HCT116 (cell line): ENCODE measurements at regions not wholly inside any gene's neighbourhood (a gene's known extent, or its start where the extent isn't known, plus 50 kb on each side); places are given as distances from the start of the nearest gene placed in this dataset.
A peak's percentile ranks its signal among the peaks of the same experiment; 100 is the strongest.

Source experiments
- ATAC-seq: fragments of 200-7000 bp; cut with Tn5 transposase; 2 replicates; pipeline ENCODE4 v1.9.1; 2020; ENCODE audit warnings: mild to moderate bottlenecking, moderate library complexity
- BruUV-seq: library from RNA; stranded (reverse); fragments of 400-500 nt; replicated peaks from 2 replicates; lab custom pipeline; 2021; lab: Mats Ljungman, UMichigan
- CTCF ChIA-PET: fragments of 300-600 bp; sonication (Branson Sonifier 250); formaldehyde crosslinking; loops from one replicate; lab custom pipeline; 2021; ENCODE audit warnings: antibody characterized with exemption; lab: Charles Lee
- POLR2A ChIA-PET: fragments of 300-600, 350-600 bp; sonication (Branson Sonifier 250); formaldehyde crosslinking; loops from one replicate; lab custom pipeline; 2021; ENCODE audit warnings: antibody characterized with exemption; lab: Charles Lee
- RAD21 ChIA-PET, 2 experiments: fragments of 300-600 bp; sonication (Branson Sonifier 250); formaldehyde crosslinking; loops; one replicate each; lab custom pipeline; 2023; ENCODE audit warnings: low total read pairs in 2 of 2; ENCODE audit not compliant: uncharacterized antibody in 2 of 2, unreplicated experiment in 2 of 2, low non-redundant PET in 1 of 2; lab: Charles Lee
- DNase-seq: peaks from one replicate; pipeline ENCODE4 v3.0.0-alpha.2; 2010; ENCODE audit warnings: low read depth, low spot score
- H2AFZ ChIP-seq: fragments of 200-600 bp; shearing (Covaris generic), sonication (generic); 2 replicates; pipeline ENCODE4 v1.6.1; 2017; ENCODE audit warnings: low read depth, mixed run types, mixed read lengths, antibody characterized with exemption, low read length; ENCODE audit not compliant: poor library complexity, severe bottlenecking
- H3K27ac ChIP-seq: 2 replicates; pipeline ENCODE4 v1.5.1; 2012; ENCODE audit warnings: low read depth, low read length
- H3K27me3 ChIP-seq: fragments of 200-600 bp; sonication (generic); 2 replicates; pipeline ENCODE4 v1.6.1; 2016; ENCODE audit warnings: mixed run types, low read length, mixed read lengths; ENCODE audit not compliant: insufficient read depth
- H3K36me3 ChIP-seq, 2 experiments: fragments of 200-500 bp in 1 of 2; fragments of 200-600 bp in 1 of 2; sonication (Bioruptor generic) in 1 of 2; sonication (generic) in 1 of 2; 2 replicates each; pipeline versions ENCODE4 v1.5.1 to v1.6.1; 2014 to 2016; ENCODE audit warnings: low read length in 2 of 2, inconsistent platforms in 1 of 2, mixed read lengths in 1 of 2, mixed run types in 1 of 2; ENCODE audit not compliant: insufficient read depth in 2 of 2, control insufficient read depth in 1 of 2
- H3K4me1 ChIP-seq, 2 experiments: fragments of 200-600 bp in 1 of 2; sonication (generic) in 1 of 2; 2 replicates each; pipeline versions ENCODE4 v1.5.1 to v1.6.1; 2012 to 2017; ENCODE audit warnings: low read length in 2 of 2, inconsistent platforms in 1 of 2, mild to moderate bottlenecking in 1 of 2, mixed read lengths in 1 of 2, mixed run types in 1 of 2, moderate library complexity in 1 of 2; ENCODE audit not compliant: insufficient read depth in 2 of 2, control insufficient read depth in 1 of 2
- H3K4me2 ChIP-seq: fragments of 200-600 bp; sonication (generic); 2 replicates; pipeline ENCODE4 v1.6.1; 2017; ENCODE audit warnings: mixed run types, low read length, mixed read lengths
- H3K4me3 ChIP-seq, 2 experiments: fragments of 200-600 bp in 1 of 2; sonication (generic) in 1 of 2; replicated peaks in 1 of 2; 2 replicates each; pipeline ENCODE4 v1.5.1; 2011 to 2016; ENCODE audit warnings: low read length in 2 of 2, control low read depth in 1 of 2, low read depth in 1 of 2, mild to moderate bottlenecking in 1 of 2, mixed read lengths in 1 of 2, mixed run types in 1 of 2
- H3K79me2 ChIP-seq: fragments of 200-600 bp; sonication (generic); 2 replicates; pipeline ENCODE4 v1.6.1; 2017; ENCODE audit warnings: mild to moderate bottlenecking, mixed run types, low read length, moderate library complexity, mixed read lengths; ENCODE audit not compliant: insufficient read depth
- H3K9ac ChIP-seq: fragments of 200-600 bp; sonication (generic); 2 replicates; pipeline ENCODE4 v1.6.1; 2016; ENCODE audit warnings: low read length, mixed read lengths
- H3K9me2 ChIP-seq: fragments of 200-600 bp; sonication (generic), shearing (Covaris generic); 2 replicates; pipeline ENCODE4 v1.6.1; 2017; ENCODE audit warnings: mixed run types, mild to moderate bottlenecking, moderate library complexity; ENCODE audit not compliant: insufficient read depth
- H3K9me3 ChIP-seq, 2 experiments: fragments of 200-500 bp in 1 of 2; fragments of 200-600 bp in 1 of 2; sonication (Bioruptor generic) in 1 of 2; sonication (generic) in 1 of 2; 2 replicates each; pipeline ENCODE4 v1.6.1; 2014 to 2017; ENCODE audit warnings: low read length in 2 of 2, mixed read lengths in 2 of 2, inconsistent platforms in 1 of 2, low read depth in 1 of 2, mild to moderate bottlenecking in 1 of 2, mixed run types in 1 of 2, moderate library complexity in 1 of 2; ENCODE audit not compliant: control insufficient read depth in 1 of 2, insufficient read depth in 1 of 2
- H4K20me1 ChIP-seq: fragments of 200-600 bp; sonication (generic), shearing (Covaris generic); 2 replicates; pipeline ENCODE4 v1.6.1; 2017; ENCODE audit warnings: mixed run types, mild to moderate bottlenecking, moderate library complexity; ENCODE audit not compliant: insufficient read depth
- CEBPB ChIP-seq: IDR thresholded peaks from 2 replicates; pipeline ENCODE4 v1.6.1; 2012; ENCODE audit warnings: low read depth
- EZH2 ChIP-seq: fragments of 200-600 bp; sonication (generic); IDR thresholded peaks from 2 replicates; pipeline ENCODE4 v1.6.1; 2017; ENCODE audit warnings: antibody characterized with exemption, mixed run types
- EZH2phosphoT487 ChIP-seq: fragments of 200-600 bp; IDR thresholded peaks from 2 replicates; pipeline ENCODE4 v1.6.1; 2018; ENCODE audit warnings: antibody characterized with exemption, borderline replicate concordance
- JUND ChIP-seq: IDR thresholded peaks from 2 replicates; pipeline ENCODE4 v1.6.1; 2012
- POLR2A ChIP-seq: IDR thresholded peaks from 2 replicates; pipeline ENCODE4 v1.7.0; 2011; ENCODE audit warnings: borderline replicate concordance; ENCODE audit not compliant: insufficient read depth, insufficient read length; ENCODE audit errors: extremely low read depth
- SIN3A ChIP-seq: IDR thresholded peaks from 2 replicates; pipeline ENCODE4 v1.6.1; 2012; ENCODE audit warnings: low read depth
- TCF7L2 ChIP-seq: IDR thresholded peaks from 2 replicates; pipeline ENCODE4 v1.7.0; 2011; ENCODE audit warnings: borderline replicate concordance, inconsistent platforms; ENCODE audit not compliant: insufficient read depth, insufficient read length; ENCODE audit errors: extremely low read depth
- YY1 ChIP-seq: IDR thresholded peaks from 2 replicates; pipeline ENCODE4 v1.6.1; 2011; ENCODE audit warnings: low read length, low read depth, moderate library complexity, mild to moderate bottlenecking; ENCODE audit not compliant: insufficient replicate concordance; ENCODE audit errors: extremely low read depth
- ZFX ChIP-seq: fragments of 450-650 bp; IDR thresholded peaks from 2 replicates; pipeline ENCODE4 v1.6.1; 2017
- intact Hi-C: fragments of 100-400 bp; cut with micrococcal nuclease; formaldehyde crosslinking; loops from 2 replicates; pipeline ENCODE4 v1.10.0; 2022
- TF ChIP-seq, protein P1 (sequence below), 3 experiments: fragments of 200-600 bp in 1 of 3; sonication (generic) in 1 of 3; IDR thresholded peaks in 2 of 3; conservative IDR thresholded peaks in 1 of 3; 2 replicates each; pipeline ENCODE4 v1.5.1; 2012 to 2017; ENCODE audit warnings: low read depth in 2 of 3, low read length in 2 of 3, antibody characterized with exemption in 1 of 3, borderline replicate concordance in 1 of 3, control low read depth in 1 of 3, mild to moderate bottlenecking in 1 of 3, mixed read lengths in 1 of 3, mixed run types in 1 of 3, moderate library complexity in 1 of 3; ENCODE audit not compliant: insufficient read depth in 1 of 3

DNA sequence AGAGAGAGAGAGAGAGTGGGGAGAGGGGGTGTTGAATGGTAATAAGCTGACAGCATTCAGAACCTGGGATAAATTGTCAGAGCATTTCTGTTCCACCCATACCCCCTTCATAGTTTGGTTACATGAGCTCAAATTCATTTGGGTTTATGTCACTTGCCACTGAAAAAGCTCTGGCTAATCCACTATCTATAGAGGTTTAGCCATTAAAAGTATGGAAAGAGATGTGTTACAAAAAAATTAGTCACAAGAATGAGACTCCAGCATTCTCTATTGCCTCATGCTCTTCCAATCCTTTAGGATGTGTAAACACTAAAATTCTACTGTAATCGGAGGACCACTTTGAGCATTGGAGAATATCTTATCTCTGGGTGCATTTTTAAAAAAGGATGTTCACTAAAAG lies 297.6 kb upstream of the TCF21 start:
- no peaks in the 10 kb centered on the region for H3K79me2 ChIP-seq
- intact Hi-C loops: no loop called here
- no peaks in the 10 kb centered on the region for H3K27me3 ChIP-seq
- H3K4me2 ChIP-seq: no peak overlapping the region
- ATAC-seq (no peak), DNase-seq (no peak)
- no peaks in the 10 kb centered on the region for H3K9me2 ChIP-seq
- no peaks in the 10 kb centered on the region for H3K36me3 ChIP-seq
- peak overlapping the region; percentile 56; the same call in 1 of the 2 replicates for H3K27ac ChIP-seq
- POLR2A ChIA-PET: no interaction called here
- BruUV-seq: no TSS peak
- TF ChIP-seq JUND: no peak
- TF ChIP-seq, protein P1, sequence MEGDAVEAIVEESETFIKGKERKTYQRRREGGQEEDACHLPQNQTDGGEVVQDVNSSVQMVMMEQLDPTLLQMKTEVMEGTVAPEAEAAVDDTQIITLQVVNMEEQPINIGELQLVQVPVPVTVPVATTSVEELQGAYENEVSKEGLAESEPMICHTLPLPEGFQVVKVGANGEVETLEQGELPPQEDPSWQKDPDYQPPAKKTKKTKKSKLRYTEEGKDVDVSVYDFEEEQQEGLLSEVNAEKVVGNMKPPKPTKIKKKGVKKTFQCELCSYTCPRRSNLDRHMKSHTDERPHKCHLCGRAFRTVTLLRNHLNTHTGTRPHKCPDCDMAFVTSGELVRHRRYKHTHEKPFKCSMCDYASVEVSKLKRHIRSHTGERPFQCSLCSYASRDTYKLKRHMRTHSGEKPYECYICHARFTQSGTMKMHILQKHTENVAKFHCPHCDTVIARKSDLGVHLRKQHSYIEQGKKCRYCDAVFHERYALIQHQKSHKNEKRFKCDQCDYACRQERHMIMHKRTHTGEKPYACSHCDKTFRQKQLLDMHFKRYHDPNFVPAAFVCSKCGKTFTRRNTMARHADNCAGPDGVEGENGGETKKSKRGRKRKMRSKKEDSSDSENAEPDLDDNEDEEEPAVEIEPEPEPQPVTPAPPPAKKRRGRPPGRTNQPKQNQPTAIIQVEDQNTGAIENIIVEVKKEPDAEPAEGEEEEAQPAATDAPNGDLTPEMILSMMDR (IDR thresholded peaks at IDR 0.05 in 2 of 3, conservative IDR thresholded peaks at IDR 0.05 in 1 of 3; ENCODE audit: borderline replicate concordance in 1 of 3, insufficient read depth in 1 of 3, low read depth in 2 of 3, low read length in 2 of 3): no peak
- TF ChIP-seq CEBPB: no peak
- TF ChIP-seq EZH2: no peak
- no peak for TF ChIP-seq YY1
- TF ChIP-seq ZFX: no peak
- TF ChIP-seq SIN3A: no peak
- TF ChIP-seq POLR2A: no peak
- no peak for TF ChIP-seq EZH2phosphoT487
- no peak for TF ChIP-seq TCF7L2
- RAD21 ChIA-PET: no interaction called here
- CTCF ChIA-PET: no interaction called here
- no peaks in the 10 kb centered on the region for H4K20me1 ChIP-seq
- no peak overlapping the region for H3K9ac ChIP-seq
- H3K9me3 ChIP-seq: no peaks in the 10 kb centered on the region
- H3K4me1 ChIP-seq: peaks cover 0 to 14% of the 10 kb centered on the region in 2 experiments; a peak in 1 of 4 replicates
- no peak overlapping the region for H2AFZ ChIP-seq
- no peak overlapping the region for H3K4me3 ChIP-seq
